PC-9 (cell line): ENCODE measurements at regions not wholly inside any gene's neighbourhood (a gene's known extent, or its start where the extent isn't known, plus 50 kb on each side); places are given as distances from the start of the nearest gene placed in this dataset.

Experiments used
- BruUV-seq: library from RNA; stranded (reverse); fragments of 400-500 nt; replicated peaks from 2 replicates; lab custom pipeline; 2021; lab: Mats Ljungman, UMichigan
- CTCF ChIA-PET: fragments of 300-600 bp; sonication (Branson Sonifier 250); formaldehyde crosslinking; loops from one replicate; lab custom pipeline; 2022; ENCODE audit warnings: antibody characterized with exemption; lab: Charles Lee
- POLR2A ChIA-PET: fragments of 300-600 bp; sonication (Branson Sonifier 250); formaldehyde crosslinking; loops from one replicate; lab custom pipeline; 2022; ENCODE audit warnings: antibody characterized with exemption; ENCODE audit not compliant: unreplicated experiment; lab: Charles Lee
- DNase-seq, 2 experiments: peaks; one replicate each; pipeline versions ENCODE4 v3.0.0 to v3.0.0-alpha.2; 2015 to 2022; ENCODE audit warnings: mixed read lengths in 1 of 2
- H2AFZ ChIP-seq: fragments of 200-600 bp; sonication (generic); 2 replicates; pipeline ENCODE4 v1.8.1; 2017; ENCODE audit warnings: antibody characterized with exemption
- H3F3A ChIP-seq: fragments of 200-600 bp; sonication (generic); 2 replicates; pipeline ENCODE4 v1.8.1; 2017; ENCODE audit warnings: antibody characterized with exemption, mild to moderate bottlenecking, low read depth; ENCODE audit not compliant: insufficient read depth
- H3K27ac ChIP-seq: fragments of 200-600 bp; sonication (generic); 2 replicates; pipeline ENCODE4 v1.6.1; 2016; ENCODE audit warnings: mixed run types
- H3K27me3 ChIP-seq: fragments of 200-600 bp; sonication (generic); 2 replicates; pipeline ENCODE4 v1.6.1; 2016; ENCODE audit warnings: low read depth, mixed run types; ENCODE audit not compliant: insufficient read depth
- H3K36me3 ChIP-seq: fragments of 200-600 bp; sonication (generic); 2 replicates; pipeline ENCODE4 v1.6.1; 2016; ENCODE audit warnings: low read depth, mixed run types
- H3K4me1 ChIP-seq: fragments of 200-600 bp; sonication (generic); replicated peaks from 2 replicates; pipeline ENCODE4 v1.6.1; 2016; ENCODE audit warnings: mixed run types; ENCODE audit not compliant: insufficient read depth
- H3K4me2 ChIP-seq: fragments of 200-600 bp; sonication (generic); 2 replicates; pipeline ENCODE4 v1.6.1; 2017; ENCODE audit warnings: mixed run types
- H3K4me3 ChIP-seq: fragments of 200-600 bp; sonication (generic); 2 replicates; pipeline ENCODE4 v1.6.1; 2016; ENCODE audit warnings: mixed run types
- H3K79me2 ChIP-seq: fragments of 200-600 bp; sonication (generic); 2 replicates; pipeline ENCODE4 v1.6.1; 2017; ENCODE audit warnings: low read depth, mixed run types
- H3K9me2 ChIP-seq: fragments of 200-600 bp; sonication (generic); 2 replicates; pipeline ENCODE4 v1.8.1; 2017; ENCODE audit warnings: mild to moderate bottlenecking; ENCODE audit not compliant: insufficient read depth
- H3K9me3 ChIP-seq: fragments of 200-600 bp; sonication (generic); 2 replicates; pipeline ENCODE4 v1.8.1; 2016; ENCODE audit warnings: low read depth; ENCODE audit not compliant: insufficient read depth
- H4K20me1 ChIP-seq: fragments of 200-600 bp; sonication (generic); 2 replicates; pipeline ENCODE4 v1.8.1; 2017; ENCODE audit not compliant: insufficient read depth
- CTCF ChIP-seq: fragments of 200-600 bp; sonication (generic); conservative IDR thresholded peaks from 2 replicates; pipeline ENCODE4 v1.6.1; 2017; ENCODE audit warnings: mixed run types, antibody characterized with exemption, mild to moderate bottlenecking, moderate library complexity
- EZH2 ChIP-seq: fragments of 200-600 bp; sonication (generic); IDR thresholded peaks from 2 replicates; pipeline ENCODE4 v1.8.0; 2017; ENCODE audit warnings: antibody characterized with exemption, low read depth
- intact Hi-C: fragments of 100-400 bp; cut with micrococcal nuclease; formaldehyde crosslinking; loops from one replicate; pipeline ENCODE4 v1.10.0; 2022; ENCODE audit not compliant: unreplicated experiment

GRCh38 chr15:88395241-88395640 is 71.9 kb downstream of the MRPL46 start:
- ChIA-PET POLR2A (no interaction called here), CTCF (no interaction called here)
- Histone ChIP-seq H3K9me2 (no peaks in the 10 kb centered on the region), H3K4me2 (no peak overlapping the region), H3K36me3 (no peaks in the 10 kb centered on the region), H4K20me1 (no peaks in the 10 kb centered on the region; the same call in 1 of the 2 replicates), H3K27me3 (peaks cover 74% of the 10 kb centered on the region), H3K27ac (no peak overlapping the region), H2AFZ (no peak overlapping the region), H3F3A (no peaks in the 10 kb centered on the region), H3K4me3 (no peak overlapping the region), H3K4me1 (no peaks in the 10 kb centered on the region), H3K79me2 (no peaks in the 10 kb centered on the region), H3K9me3 (no peaks in the 10 kb centered on the region)
- intact Hi-C loops: no loop called here
- DNase-seq: no peak
- TF ChIP-seq EZH2 (no peak), CTCF (no peak)
- BruUV-seq: no TSS peak

- intact Hi-C loops: no loop called here
- H3K9me2 ChIP-seq: no peaks in the 10 kb centered on the region
- H3K4me3 ChIP-seq: no peak overlapping the region
- no peak for TF ChIP-seq CTCF
- no peak for TF ChIP-seq EZH2
- H3K27me3 ChIP-seq: peaks cover 69% of the 10 kb centered on the region
- H4K20me1 ChIP-seq: no peaks in the 10 kb centered on the region; the same call in 1 of the 2 replicates
- DNase-seq: no peak
- H3K27ac ChIP-seq: no peak overlapping the region
- BruUV-seq: no TSS peak
- H3K4me1 ChIP-seq: no peaks in the 10 kb centered on the region
- H3K9me3 ChIP-seq: no peaks in the 10 kb centered on the region
- POLR2A ChIA-PET: no interaction called here
- no peak overlapping the region for H2AFZ ChIP-seq
- H3K79me2 ChIP-seq: no peaks in the 10 kb centered on the region
- CTCF ChIA-PET: no interaction called here
- H3K36me3 ChIP-seq: no peaks in the 10 kb centered on the region
- H3F3A ChIP-seq: no peaks in the 10 kb centered on the region
- no peak overlapping the region for H3K4me2 ChIP-seq
Observed at GRCh38 chr15:88394553-88395145, 72.5 kb downstream of the MRPL46 start.

GRCh38 chr15:88393719-88394519 is 73.3 kb downstream of the MRPL46 start:
- intact Hi-C loops: no loop called here
- TF ChIP-seq EZH2: no peak
- TF ChIP-seq CTCF: no peak
- no TSS peak for BruUV-seq
- peaks cover 63% of the 10 kb centered on the region for H3K27me3 ChIP-seq
- H3F3A ChIP-seq: no peaks in the 10 kb centered on the region
- H4K20me1 ChIP-seq: no peaks in the 10 kb centered on the region; the same call in 1 of the 2 replicates
- no peaks in the 10 kb centered on the region for H3K79me2 ChIP-seq
- H3K9me2 ChIP-seq: no peaks in the 10 kb centered on the region
- no peak overlapping the region for H3K27ac ChIP-seq
- no peaks in the 10 kb centered on the region for H3K36me3 ChIP-seq
- no peak for DNase-seq
- ChIA-PET CTCF (no interaction called here), POLR2A (no interaction called here)
- H3K4me3 ChIP-seq: no peak overlapping the region
- no peaks in the 10 kb centered on the region for H3K4me1 ChIP-seq
- no peak overlapping the region for H2AFZ ChIP-seq
- no peak overlapping the region for H3K4me2 ChIP-seq
- H3K9me3 ChIP-seq: no peaks in the 10 kb centered on the region
